ENCODE measurements at regions not wholly inside any gene's neighbourhood (a gene's known extent, or its start where the extent isn't known, plus 50 kb on each side); places are given as distances from the start of the nearest gene placed in this dataset.

DNA sequence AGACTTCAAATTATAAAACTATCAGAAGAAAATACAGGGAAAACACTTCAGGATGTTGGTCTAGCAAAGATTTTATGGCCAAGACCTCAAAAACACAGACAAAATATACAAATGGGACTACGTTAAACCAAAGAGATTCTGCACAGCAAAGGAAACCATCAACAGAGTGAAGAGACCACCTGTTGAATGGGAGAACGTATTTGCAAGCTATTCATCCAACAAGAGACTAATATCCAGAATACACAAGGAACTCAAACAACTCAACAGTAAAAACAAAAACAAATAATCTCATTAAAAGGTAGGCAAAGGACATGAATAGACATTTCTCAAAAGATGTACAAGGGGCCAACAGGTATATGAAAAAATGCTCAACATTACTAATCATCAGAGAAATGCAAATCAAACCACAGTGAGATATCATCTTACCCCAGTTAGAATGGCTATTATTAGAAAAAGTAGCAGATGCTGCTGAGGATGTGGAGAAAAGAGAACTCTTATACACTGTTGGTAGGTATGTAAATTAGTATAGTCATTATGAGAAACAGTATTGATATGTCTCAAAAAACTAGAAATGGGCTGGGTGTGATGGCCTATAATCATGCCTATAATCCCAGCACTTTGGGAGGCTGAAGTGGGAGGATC, 112.6 kb downstream of the LRIG2 start:
- no peak for ATAC-seq
- TF ChIP-seq, protein P1, sequence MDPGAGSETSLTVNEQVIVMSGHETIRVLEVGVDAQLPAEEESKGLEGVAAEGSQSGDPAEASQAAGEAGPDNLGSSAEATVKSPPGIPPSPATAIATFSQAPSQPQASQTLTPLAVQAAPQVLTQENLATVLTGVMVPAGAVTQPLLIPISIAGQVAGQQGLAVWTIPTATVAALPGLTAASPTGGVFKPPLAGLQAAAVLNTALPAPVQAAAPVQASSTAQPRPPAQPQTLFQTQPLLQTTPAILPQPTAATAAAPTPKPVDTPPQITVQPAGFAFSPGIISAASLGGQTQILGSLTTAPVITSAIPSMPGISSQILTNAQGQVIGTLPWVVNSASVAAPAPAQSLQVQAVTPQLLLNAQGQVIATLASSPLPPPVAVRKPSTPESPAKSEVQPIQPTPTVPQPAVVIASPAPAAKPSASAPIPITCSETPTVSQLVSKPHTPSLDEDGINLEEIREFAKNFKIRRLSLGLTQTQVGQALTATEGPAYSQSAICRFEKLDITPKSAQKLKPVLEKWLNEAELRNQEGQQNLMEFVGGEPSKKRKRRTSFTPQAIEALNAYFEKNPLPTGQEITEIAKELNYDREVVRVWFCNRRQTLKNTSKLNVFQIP (CRISPR knock-in tag; IDR thresholded peaks at IDR 0.05; ENCODE audit: borderline replicate concordance, low read depth), result no peak
- TF ChIP-seq ISL1 (CRISPR knock-in tag; IDR thresholded peaks at IDR 0.05) (no peak), GLIS3 (CRISPR knock-in tag; IDR thresholded peaks at IDR 0.05) (no peak), TOX (CRISPR knock-in tag; IDR thresholded peaks at IDR 0.05; ENCODE audit: borderline replicate concordance) (no peak), ESRRG (CRISPR knock-in tag; IDR thresholded peaks at IDR 0.05) (no peak), ZNF70 (CRISPR knock-in tag; IDR thresholded peaks at IDR 0.05) (no peak), ARNTL (CRISPR knock-in tag; IDR thresholded peaks at IDR 0.05; ENCODE audit: borderline replicate concordance, low read depth) (no peak), CSDC2 (CRISPR knock-in tag; IDR thresholded peaks at IDR 0.05) (no peak), TCF4 (CRISPR knock-in tag; IDR thresholded peaks at IDR 0.05; ENCODE audit: borderline replicate concordance) (no peak), ZNF565 (CRISPR knock-in tag; conservative IDR thresholded peaks at IDR 0.05; ENCODE audit: low read depth) (no peak), ZC3H10 (CRISPR knock-in tag; IDR thresholded peaks at IDR 0.05) (no peak)

DNA sequence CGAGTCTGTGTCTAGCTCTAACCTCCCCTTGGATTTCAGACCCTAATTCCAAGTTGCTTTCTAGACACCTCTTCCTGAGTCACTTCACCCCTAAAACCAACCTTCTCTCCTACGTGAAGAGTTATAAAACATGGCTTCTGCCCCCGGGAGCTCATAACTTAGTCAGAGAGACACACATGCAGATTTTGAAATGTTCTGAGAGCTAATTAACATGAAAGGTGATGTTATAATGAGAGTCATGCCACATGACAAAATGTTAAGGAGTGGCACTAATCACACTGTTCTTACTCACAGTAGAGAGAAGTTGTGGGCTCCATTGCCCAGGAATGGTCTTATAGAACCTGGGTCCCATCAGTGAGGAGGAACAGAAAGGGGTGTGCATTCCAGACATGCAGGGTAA, 117.1 kb downstream of the LRIG2 start:
- ATAC-seq, result no peak
- TF ChIP-seq, protein P2, sequence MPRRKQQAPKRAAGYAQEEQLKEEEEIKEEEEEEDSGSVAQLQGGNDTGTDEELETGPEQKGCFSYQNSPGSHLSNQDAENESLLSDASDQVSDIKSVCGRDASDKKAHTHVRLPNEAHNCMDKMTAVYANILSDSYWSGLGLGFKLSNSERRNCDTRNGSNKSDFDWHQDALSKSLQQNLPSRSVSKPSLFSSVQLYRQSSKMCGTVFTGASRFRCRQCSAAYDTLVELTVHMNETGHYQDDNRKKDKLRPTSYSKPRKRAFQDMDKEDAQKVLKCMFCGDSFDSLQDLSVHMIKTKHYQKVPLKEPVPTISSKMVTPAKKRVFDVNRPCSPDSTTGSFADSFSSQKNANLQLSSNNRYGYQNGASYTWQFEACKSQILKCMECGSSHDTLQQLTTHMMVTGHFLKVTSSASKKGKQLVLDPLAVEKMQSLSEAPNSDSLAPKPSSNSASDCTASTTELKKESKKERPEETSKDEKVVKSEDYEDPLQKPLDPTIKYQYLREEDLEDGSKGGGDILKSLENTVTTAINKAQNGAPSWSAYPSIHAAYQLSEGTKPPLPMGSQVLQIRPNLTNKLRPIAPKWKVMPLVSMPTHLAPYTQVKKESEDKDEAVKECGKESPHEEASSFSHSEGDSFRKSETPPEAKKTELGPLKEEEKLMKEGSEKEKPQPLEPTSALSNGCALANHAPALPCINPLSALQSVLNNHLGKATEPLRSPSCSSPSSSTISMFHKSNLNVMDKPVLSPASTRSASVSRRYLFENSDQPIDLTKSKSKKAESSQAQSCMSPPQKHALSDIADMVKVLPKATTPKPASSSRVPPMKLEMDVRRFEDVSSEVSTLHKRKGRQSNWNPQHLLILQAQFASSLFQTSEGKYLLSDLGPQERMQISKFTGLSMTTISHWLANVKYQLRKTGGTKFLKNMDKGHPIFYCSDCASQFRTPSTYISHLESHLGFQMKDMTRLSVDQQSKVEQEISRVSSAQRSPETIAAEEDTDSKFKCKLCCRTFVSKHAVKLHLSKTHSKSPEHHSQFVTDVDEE (CRISPR knock-in tag; IDR thresholded peaks at IDR 0.05), result no peak
- TF ChIP-seq OSR1 (CRISPR knock-in tag; IDR thresholded peaks at IDR 0.05), result no peak
- no peak for TF ChIP-seq GLIS3 (CRISPR knock-in tag; IDR thresholded peaks at IDR 0.05)
- TF ChIP-seq ZFP3 (CRISPR knock-in tag; IDR thresholded peaks at IDR 0.05), result no peak
- TF ChIP-seq ZNF565 (CRISPR knock-in tag; conservative IDR thresholded peaks at IDR 0.05; ENCODE audit: low read depth), result no peak
- no peak for TF ChIP-seq TOX (CRISPR knock-in tag; IDR thresholded peaks at IDR 0.05; ENCODE audit: borderline replicate concordance)
- TF ChIP-seq ZFP30 (CRISPR knock-in tag; IDR thresholded peaks at IDR 0.05), result no peak
- no peak for TF ChIP-seq RARB (CRISPR knock-in tag; IDR thresholded peaks at IDR 0.05)
- TF ChIP-seq, protein P3, sequence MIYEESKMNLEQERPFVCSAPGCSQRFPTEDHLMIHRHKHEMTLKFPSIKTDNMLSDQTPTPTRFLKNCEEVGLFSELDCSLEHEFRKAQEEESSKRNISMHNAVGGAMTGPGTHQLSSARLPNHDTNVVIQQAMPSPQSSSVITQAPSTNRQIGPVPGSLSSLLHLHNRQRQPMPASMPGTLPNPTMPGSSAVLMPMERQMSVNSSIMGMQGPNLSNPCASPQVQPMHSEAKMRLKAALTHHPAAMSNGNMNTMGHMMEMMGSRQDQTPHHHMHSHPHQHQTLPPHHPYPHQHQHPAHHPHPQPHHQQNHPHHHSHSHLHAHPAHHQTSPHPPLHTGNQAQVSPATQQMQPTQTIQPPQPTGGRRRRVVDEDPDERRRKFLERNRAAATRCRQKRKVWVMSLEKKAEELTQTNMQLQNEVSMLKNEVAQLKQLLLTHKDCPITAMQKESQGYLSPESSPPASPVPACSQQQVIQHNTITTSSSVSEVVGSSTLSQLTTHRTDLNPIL (CRISPR knock-in tag; IDR thresholded peaks at IDR 0.05; ENCODE audit: low read depth), result no peak
- no peak for TF ChIP-seq CSDC2 (CRISPR knock-in tag; IDR thresholded peaks at IDR 0.05)
- no peak for TF ChIP-seq ISL1 (CRISPR knock-in tag; IDR thresholded peaks at IDR 0.05)
- TF ChIP-seq, protein P4, sequence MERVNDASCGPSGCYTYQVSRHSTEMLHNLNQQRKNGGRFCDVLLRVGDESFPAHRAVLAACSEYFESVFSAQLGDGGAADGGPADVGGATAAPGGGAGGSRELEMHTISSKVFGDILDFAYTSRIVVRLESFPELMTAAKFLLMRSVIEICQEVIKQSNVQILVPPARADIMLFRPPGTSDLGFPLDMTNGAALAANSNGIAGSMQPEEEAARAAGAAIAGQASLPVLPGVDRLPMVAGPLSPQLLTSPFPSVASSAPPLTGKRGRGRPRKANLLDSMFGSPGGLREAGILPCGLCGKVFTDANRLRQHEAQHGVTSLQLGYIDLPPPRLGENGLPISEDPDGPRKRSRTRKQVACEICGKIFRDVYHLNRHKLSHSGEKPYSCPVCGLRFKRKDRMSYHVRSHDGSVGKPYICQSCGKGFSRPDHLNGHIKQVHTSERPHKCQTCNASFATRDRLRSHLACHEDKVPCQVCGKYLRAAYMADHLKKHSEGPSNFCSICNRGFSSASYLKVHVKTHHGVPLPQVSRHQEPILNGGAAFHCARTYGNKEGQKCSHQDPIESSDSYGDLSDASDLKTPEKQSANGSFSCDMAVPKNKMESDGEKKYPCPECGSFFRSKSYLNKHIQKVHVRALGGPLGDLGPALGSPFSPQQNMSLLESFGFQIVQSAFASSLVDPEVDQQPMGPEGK (CRISPR knock-in tag; IDR thresholded peaks at IDR 0.05; ENCODE audit: borderline replicate concordance), result no peak
- TF ChIP-seq, protein P1 (CRISPR knock-in tag; IDR thresholded peaks at IDR 0.05; ENCODE audit: borderline replicate concordance, low read depth), result no peak
- TF ChIP-seq, protein P5, sequence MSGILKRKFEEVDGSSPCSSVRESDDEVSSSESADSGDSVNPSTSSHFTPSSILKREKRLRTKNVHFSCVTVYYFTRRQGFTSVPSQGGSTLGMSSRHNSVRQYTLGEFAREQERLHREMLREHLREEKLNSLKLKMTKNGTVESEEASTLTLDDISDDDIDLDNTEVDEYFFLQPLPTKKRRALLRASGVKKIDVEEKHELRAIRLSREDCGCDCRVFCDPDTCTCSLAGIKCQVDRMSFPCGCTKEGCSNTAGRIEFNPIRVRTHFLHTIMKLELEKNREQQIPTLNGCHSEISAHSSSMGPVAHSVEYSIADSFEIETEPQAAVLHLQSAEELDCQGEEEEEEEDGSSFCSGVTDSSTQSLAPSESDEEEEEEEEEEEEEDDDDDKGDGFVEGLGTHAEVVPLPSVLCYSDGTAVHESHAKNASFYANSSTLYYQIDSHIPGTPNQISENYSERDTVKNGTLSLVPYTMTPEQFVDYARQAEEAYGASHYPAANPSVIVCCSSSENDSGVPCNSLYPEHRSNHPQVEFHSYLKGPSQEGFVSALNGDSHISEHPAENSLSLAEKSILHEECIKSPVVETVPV (CRISPR knock-in tag; IDR thresholded peaks at IDR 0.05), result no peak
- TF ChIP-seq ZNF70 (CRISPR knock-in tag; IDR thresholded peaks at IDR 0.05), result no peak
- no peak for TF ChIP-seq ZNF8 (CRISPR knock-in tag; IDR thresholded peaks at IDR 0.05)
- TF ChIP-seq ARNTL (CRISPR knock-in tag; IDR thresholded peaks at IDR 0.05; ENCODE audit: borderline replicate concordance, low read depth), result no peak

All from SK-N-SH treated with all-trans-retinoic acid at 6 μM for 48 hours (cell line).